NCI-H1105 (cell line): ENCODE measurements at regions not wholly inside any gene's neighbourhood (a gene's known extent, or its start where the extent isn't known, plus 50 kb on each side); places are given as distances from the start of the nearest gene placed in this dataset.

Experiments used
- DNase-seq: peaks from one replicate; lab custom pipeline; 2025; lab: John Stamatoyannopoulos, UW

DNA sequence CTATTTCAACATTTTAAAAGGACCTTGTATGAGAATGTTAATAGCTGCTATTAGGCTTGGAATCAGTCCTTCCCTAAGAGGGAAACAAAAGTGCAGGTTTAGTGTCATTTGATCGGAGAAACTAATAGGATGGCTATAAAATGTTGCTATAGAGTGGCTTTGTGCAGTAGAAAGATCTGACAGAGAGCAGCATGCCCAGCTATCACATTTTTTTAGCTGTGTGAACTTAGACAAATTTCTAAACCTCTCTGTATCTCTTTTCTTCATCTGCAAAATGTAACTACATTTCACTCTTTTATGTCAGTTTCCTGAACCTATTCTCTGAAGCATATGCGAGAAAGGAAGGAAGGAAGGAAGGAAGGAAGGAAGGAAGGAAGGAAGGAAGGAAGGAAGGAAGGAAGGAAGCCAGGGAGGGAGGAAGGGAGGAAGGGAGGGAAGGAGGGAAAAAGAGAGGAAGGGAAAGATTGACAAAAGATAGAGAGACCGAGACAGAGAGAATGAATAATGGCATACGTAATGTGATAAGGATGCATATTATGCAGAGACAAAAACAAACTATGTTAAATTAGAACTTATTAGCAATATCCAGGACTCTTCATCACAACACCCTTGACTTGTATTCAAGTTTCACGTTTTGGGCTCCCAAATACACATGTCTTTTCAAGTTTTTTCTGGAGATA lies 52.6 kb upstream of the CDH8 start:
- DNase-seq, result no peak
